Tibial nerve (tissue), 3 donors: ENCODE measurements at regions not wholly inside any gene's neighbourhood (a gene's known extent, or its start where the extent isn't known, plus 50 kb on each side); places are given as distances from the start of the nearest gene placed in this dataset.

ENCODE experiments used
- POLR2A ChIP-seq, 2 donors: fragments of 450-650 bp; IDR thresholded peaks; one replicate each; pipeline ENCODE4 v1.6.1; 2017; ENCODE audit warnings: antibody characterized with exemption in 2 of 2, mild to moderate bottlenecking in 2 of 2, moderate library complexity in 2 of 2
- TF ChIP-seq, protein P1 (sequence below), 5 experiments: fragments of 200-600 bp in 3 of 5; fragments of 450-650 bp in 2 of 5; sonication (generic) in 3 of 5; IDR thresholded peaks; one replicate each; pipeline ENCODE4 v1.5.1; 2016 to 2019; ENCODE audit warnings: antibody characterized with exemption in 5 of 5, mild to moderate bottlenecking in 3 of 5, moderate library complexity in 2 of 5

DNA sequence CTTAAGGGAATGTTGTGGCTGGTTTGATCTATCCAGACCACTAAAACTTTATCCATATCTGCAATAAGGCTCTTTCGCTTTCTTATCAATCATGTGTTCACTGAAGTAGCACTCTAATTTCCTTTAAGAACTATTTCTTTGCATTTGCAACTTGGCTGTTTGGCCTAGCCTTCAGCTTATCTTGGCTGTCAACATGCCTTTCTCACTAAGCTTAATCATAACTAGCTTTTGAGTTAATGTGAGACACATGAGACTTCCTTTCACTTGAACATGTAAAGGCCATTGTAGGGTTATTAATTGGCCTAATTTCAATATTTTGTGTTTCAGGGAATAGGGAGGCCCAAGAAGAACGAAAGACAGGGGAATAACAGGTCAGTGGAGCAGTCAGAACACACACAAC lies 124.7 kb downstream of the TNFSF18 start:
- TF ChIP-seq, protein P1, sequence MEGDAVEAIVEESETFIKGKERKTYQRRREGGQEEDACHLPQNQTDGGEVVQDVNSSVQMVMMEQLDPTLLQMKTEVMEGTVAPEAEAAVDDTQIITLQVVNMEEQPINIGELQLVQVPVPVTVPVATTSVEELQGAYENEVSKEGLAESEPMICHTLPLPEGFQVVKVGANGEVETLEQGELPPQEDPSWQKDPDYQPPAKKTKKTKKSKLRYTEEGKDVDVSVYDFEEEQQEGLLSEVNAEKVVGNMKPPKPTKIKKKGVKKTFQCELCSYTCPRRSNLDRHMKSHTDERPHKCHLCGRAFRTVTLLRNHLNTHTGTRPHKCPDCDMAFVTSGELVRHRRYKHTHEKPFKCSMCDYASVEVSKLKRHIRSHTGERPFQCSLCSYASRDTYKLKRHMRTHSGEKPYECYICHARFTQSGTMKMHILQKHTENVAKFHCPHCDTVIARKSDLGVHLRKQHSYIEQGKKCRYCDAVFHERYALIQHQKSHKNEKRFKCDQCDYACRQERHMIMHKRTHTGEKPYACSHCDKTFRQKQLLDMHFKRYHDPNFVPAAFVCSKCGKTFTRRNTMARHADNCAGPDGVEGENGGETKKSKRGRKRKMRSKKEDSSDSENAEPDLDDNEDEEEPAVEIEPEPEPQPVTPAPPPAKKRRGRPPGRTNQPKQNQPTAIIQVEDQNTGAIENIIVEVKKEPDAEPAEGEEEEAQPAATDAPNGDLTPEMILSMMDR (IDR thresholded peaks at IDR 0.05), result no peak
- TF ChIP-seq POLR2A (IDR thresholded peaks at IDR 0.05), result no peak
